Vagina (tissue), 2 donors: ENCODE measurements at regions not wholly inside any gene's neighbourhood (a gene's known extent, or its start where the extent isn't known, plus 50 kb on each side); places are given as distances from the start of the nearest gene placed in this dataset.

Experiments
- DNase-seq, 2 donors: peaks; one replicate each; pipeline ENCODE4 v3.0.0-alpha.2; 2017; ENCODE audit errors: extremely low spot score in 2 of 2
- H3K27ac ChIP-seq: fragments of 200-600 bp; sonication (generic); one replicate; pipeline ENCODE4 v1.5.1; 2019
- H3K27me3 ChIP-seq: fragments of 200-600 bp; sonication (generic); one replicate; pipeline ENCODE4 v1.5.1; 2019
- H3K36me3 ChIP-seq, 2 donors: fragments of 200-600 bp; sonication (generic); one replicate each; pipeline ENCODE4 v1.5.1; 2017 to 2019
- H3K4me1 ChIP-seq: fragments of 200-600 bp; sonication (generic); one replicate; pipeline ENCODE4 v1.5.1; 2019
- H3K4me3 ChIP-seq, 2 donors: fragments of 200-600 bp; sonication (generic); 1 replicate in 1 of 2; 2 replicates in 1 of 2; pipeline ENCODE4 v1.5.1; 2016 to 2019
- H3K9me3 ChIP-seq: fragments of 200-600 bp; sonication (generic); one replicate; pipeline ENCODE4 v1.5.1; 2019
- POLR2A ChIP-seq, 2 donors: fragments of 450-650 bp; IDR thresholded peaks; one replicate each; pipeline ENCODE4 v1.6.1; 2017; ENCODE audit warnings: antibody characterized with exemption in 2 of 2, mild to moderate bottlenecking in 2 of 2, moderate library complexity in 2 of 2
- POLR2AphosphoS5 ChIP-seq, 2 donors: sonication (generic); formaldehyde crosslinking; IDR thresholded peaks; one replicate each; pipeline ENCODE4 v1.9.0; 2017; ENCODE audit warnings: antibody characterized with exemption in 2 of 2, mild to moderate bottlenecking in 2 of 2, low read depth in 1 of 2; ENCODE audit not compliant: insufficient read depth in 1 of 2
- intact Hi-C: fragments of 100-400 bp; cut with DNase I; formaldehyde crosslinking; loops from one replicate; pipeline ENCODE4 v1.15.1; 2023
- TF ChIP-seq, protein P1 (sequence below), 3 experiments: fragments of 450-650 bp in 2 of 3; fragments of 200-600 bp in 1 of 3; sonication (generic) in 1 of 3; IDR thresholded peaks; one replicate each; pipeline ENCODE4 v1.5.1; 2017 to 2019; ENCODE audit warnings: antibody characterized with exemption in 3 of 3, mild to moderate bottlenecking in 2 of 3, moderate library complexity in 2 of 3

DNA sequence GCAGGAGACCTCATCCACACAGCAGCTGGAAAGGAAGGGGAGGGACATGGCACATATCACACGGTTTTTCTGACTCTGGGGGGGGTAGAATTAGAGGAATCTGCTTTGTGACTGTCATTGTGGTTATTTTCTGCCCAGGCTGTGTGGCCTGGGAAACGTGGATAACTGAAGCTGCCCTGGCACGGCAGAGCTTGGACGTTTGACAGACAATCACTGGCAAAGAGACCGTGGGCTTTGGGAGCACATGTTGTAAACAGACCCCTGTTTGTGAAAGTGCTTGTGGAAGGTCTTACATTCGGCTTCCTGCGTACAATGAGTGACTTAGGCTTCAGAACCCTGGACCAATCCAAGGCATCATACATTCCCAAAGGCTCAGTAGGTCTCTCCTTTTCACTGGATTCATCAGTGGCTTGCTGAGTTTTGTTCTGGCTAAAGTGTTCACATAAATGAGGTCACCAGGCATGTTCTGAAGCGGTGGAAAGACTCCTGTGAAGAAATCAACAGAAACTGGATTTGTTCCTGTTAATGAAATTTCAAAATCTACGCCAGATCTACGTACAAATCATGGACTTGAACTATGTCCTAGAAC is 188.2 kb downstream of the TEX36 start:
- Histone ChIP-seq H3K4me1 (no peaks in the 10 kb centered on the region), H3K27me3 (no peaks in the 10 kb centered on the region), H3K4me3 (no peak overlapping the region), H3K27ac (no peak overlapping the region), H3K9me3 (no peaks in the 10 kb centered on the region), H3K36me3 (no peaks in the 10 kb centered on the region)
- TF ChIP-seq POLR2A (IDR thresholded peaks at IDR 0.05) (no peak), POLR2AphosphoS5 (IDR thresholded peaks at IDR 0.05; ENCODE audit: insufficient read depth in 1 of 2, low read depth in 1 of 2) (no peak)
- TF ChIP-seq, protein P1, sequence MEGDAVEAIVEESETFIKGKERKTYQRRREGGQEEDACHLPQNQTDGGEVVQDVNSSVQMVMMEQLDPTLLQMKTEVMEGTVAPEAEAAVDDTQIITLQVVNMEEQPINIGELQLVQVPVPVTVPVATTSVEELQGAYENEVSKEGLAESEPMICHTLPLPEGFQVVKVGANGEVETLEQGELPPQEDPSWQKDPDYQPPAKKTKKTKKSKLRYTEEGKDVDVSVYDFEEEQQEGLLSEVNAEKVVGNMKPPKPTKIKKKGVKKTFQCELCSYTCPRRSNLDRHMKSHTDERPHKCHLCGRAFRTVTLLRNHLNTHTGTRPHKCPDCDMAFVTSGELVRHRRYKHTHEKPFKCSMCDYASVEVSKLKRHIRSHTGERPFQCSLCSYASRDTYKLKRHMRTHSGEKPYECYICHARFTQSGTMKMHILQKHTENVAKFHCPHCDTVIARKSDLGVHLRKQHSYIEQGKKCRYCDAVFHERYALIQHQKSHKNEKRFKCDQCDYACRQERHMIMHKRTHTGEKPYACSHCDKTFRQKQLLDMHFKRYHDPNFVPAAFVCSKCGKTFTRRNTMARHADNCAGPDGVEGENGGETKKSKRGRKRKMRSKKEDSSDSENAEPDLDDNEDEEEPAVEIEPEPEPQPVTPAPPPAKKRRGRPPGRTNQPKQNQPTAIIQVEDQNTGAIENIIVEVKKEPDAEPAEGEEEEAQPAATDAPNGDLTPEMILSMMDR (IDR thresholded peaks at IDR 0.05), result no peak
- no peak for DNase-seq
- intact Hi-C loops, result no loop called here

DNA sequence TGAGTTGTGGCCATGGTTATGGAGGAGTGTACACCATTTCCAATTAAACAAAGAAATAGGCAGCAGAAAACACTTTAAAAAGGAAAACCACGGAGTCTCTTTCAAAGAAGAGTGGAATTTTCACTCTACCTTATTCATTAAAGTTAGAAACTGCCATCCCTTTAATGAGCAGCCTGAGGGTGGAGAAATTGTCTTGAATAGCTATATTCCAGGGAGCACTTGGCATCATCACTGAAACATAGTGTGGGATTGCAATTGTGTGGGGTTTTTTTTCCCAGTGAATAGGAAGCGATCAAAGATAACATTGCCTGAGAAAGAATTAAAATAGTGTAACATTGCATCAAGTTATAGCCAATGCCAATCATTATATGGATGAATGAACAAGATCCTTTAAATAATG is 191.6 kb downstream of the TEX36 start:
- no peaks in the 10 kb centered on the region for H3K36me3 ChIP-seq
- H3K27ac ChIP-seq, result no peak overlapping the region
- no peak overlapping the region for H3K4me3 ChIP-seq
- TF ChIP-seq POLR2AphosphoS5 (IDR thresholded peaks at IDR 0.05; ENCODE audit: insufficient read depth in 1 of 2, low read depth in 1 of 2), result no peak
- no peak for TF ChIP-seq POLR2A (IDR thresholded peaks at IDR 0.05)
- TF ChIP-seq, protein P1 (IDR thresholded peaks at IDR 0.05), result no peak
- H3K9me3 ChIP-seq, result no peaks in the 10 kb centered on the region
- DNase-seq, result no peak
- intact Hi-C loops, result no loop called here
- no peaks in the 10 kb centered on the region for H3K4me1 ChIP-seq
- H3K27me3 ChIP-seq, result no peaks in the 10 kb centered on the region

DNA sequence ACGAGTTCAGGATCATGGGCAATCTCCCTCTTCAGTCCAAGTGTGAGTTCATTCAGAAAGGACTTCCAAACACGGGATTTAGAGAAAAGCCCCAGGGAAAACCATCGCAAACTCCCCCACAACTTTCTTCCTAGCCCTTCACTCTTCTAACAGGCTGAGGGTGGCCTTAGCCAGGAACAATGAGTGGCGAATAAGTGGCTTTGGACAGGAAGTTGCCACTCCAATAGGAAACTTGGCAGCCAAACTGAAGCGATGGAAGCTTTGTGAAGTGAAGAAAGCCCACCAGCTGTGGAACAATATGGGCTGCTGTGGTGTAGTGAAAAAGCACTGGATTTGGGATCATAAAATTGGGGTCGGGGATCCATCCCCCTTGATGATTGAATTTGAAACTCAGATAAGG is 193.2 kb downstream of the TEX36 start:
- TF ChIP-seq, protein P1 (IDR thresholded peaks at IDR 0.05), result no peak
- TF ChIP-seq POLR2AphosphoS5 (IDR thresholded peaks at IDR 0.05; ENCODE audit: insufficient read depth in 1 of 2, low read depth in 1 of 2) (no peak), POLR2A (IDR thresholded peaks at IDR 0.05) (no peak)
- intact Hi-C loops, result no loop called here
- H3K4me3 ChIP-seq, result no peak overlapping the region
- no peaks in the 10 kb centered on the region for H3K27me3 ChIP-seq
- H3K27ac ChIP-seq, result no peak overlapping the region
- H3K36me3 ChIP-seq, result no peaks in the 10 kb centered on the region
- H3K9me3 ChIP-seq, result no peaks in the 10 kb centered on the region
- no peaks in the 10 kb centered on the region for H3K4me1 ChIP-seq
- no peak for DNase-seq

DNA sequence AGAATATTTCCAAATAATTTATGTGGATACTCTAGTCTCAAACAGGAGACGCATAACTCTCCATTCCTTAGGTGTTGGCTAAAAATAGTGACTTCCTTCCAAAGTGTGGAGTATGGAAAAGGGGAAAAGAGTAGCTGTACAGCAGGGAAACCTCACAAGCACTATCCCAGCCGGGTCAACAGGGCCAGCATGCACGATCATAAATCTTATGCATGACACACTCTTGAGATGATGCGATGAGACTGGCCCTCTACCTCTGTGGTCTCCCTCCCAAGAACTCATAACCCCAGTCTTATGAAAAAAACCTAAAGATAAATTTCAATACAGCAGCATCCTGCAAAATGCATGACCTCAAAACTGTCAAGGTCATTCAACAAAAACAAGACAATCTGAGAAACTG is 197.3 kb downstream of the TEX36 start:
- Histone ChIP-seq H3K4me1 (no peaks in the 10 kb centered on the region), H3K36me3 (no peaks in the 10 kb centered on the region), H3K9me3 (no peaks in the 10 kb centered on the region), H3K27me3 (no peaks in the 10 kb centered on the region), H3K27ac (no peak overlapping the region), H3K4me3 (no peak overlapping the region)
- intact Hi-C loops, result no loop called here
- DNase-seq, result no peak
- TF ChIP-seq POLR2A (IDR thresholded peaks at IDR 0.05) (no peak), POLR2AphosphoS5 (IDR thresholded peaks at IDR 0.05; ENCODE audit: insufficient read depth in 1 of 2, low read depth in 1 of 2) (no peak)
- TF ChIP-seq, protein P1 (IDR thresholded peaks at IDR 0.05), result no peak

DNA sequence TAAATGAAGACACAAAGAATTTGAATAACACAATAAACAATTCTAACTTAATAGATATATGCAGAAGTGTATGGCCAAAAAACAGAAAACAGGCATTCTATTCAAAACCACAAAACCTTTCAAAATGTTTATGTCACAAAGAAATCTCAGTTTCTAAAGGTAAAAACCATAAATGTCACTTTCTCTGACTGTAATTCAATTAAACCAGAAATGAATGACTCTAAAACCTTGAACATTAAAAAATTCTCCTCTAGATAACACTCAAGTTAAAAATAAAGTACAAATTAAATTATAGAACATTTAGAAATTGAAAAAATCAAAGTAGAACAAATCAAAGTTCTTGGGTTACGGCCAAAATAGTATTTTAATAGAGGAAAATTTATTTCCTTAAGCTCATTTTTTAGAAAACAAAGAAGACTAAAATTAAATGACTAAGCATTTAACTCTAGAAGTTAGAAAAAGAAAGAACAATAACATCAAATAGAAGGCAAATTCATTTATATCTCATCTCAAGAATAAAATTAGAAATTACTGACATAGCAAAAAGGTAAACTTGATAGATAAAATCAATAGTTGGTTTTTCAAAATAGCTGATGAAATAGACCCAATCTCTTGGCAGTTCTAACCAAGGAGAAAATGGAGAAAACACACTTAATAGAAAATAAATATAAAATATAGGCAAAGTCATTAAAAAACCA is 198.8 kb downstream of the TEX36 start:
- no peaks in the 10 kb centered on the region for H3K4me1 ChIP-seq
- H3K9me3 ChIP-seq, result no peaks in the 10 kb centered on the region
- no peaks in the 10 kb centered on the region for H3K36me3 ChIP-seq
- H3K27me3 ChIP-seq, result no peaks in the 10 kb centered on the region
- TF ChIP-seq, protein P1 (IDR thresholded peaks at IDR 0.05), result no peak
- TF ChIP-seq POLR2AphosphoS5 (IDR thresholded peaks at IDR 0.05; ENCODE audit: insufficient read depth in 1 of 2, low read depth in 1 of 2) (no peak), POLR2A (IDR thresholded peaks at IDR 0.05) (no peak)
- H3K27ac ChIP-seq, result no peak overlapping the region
- H3K4me3 ChIP-seq, result no peak overlapping the region
- no peak for DNase-seq
- intact Hi-C loops, result no loop called here
